Fibroblast of lung (primary cell): ENCODE measurements at regions not wholly inside any gene's neighbourhood (a gene's known extent, or its start where the extent isn't known, plus 50 kb on each side); places are given as distances from the start of the nearest gene placed in this dataset.

Source experiments
- DNase-seq, 2 donors: peaks; one replicate each; pipeline versions ENCODE4 v3.0.0 to v3.0.0-alpha.2; 2010; ENCODE audit warnings: low read depth in 2 of 2
- H2AFZ ChIP-seq: 2 replicates; pipeline ENCODE4 v1.5.1; 2012; ENCODE audit warnings: low read length, control low read depth, inconsistent platforms
- H3K27ac ChIP-seq: 2 replicates; pipeline ENCODE4 v1.5.1; 2011; ENCODE audit warnings: low read length, control low read depth; ENCODE audit not compliant: insufficient read depth
- H3K27me3 ChIP-seq: 2 replicates; pipeline ENCODE4 v1.5.1; 2011; ENCODE audit warnings: mild to moderate bottlenecking, low read length; ENCODE audit not compliant: control insufficient read depth, insufficient read depth
- H3K36me3 ChIP-seq: 2 replicates; pipeline ENCODE4 v1.5.1; 2011; ENCODE audit warnings: low read length; ENCODE audit not compliant: control insufficient read depth, insufficient read depth
- H3K4me1 ChIP-seq: 2 replicates; pipeline ENCODE4 v1.5.1; 2011; ENCODE audit warnings: low read length; ENCODE audit not compliant: control insufficient read depth, insufficient read depth; ENCODE audit errors: extremely low read depth
- H3K4me2 ChIP-seq: 2 replicates; pipeline ENCODE4 v1.5.1; 2011; ENCODE audit warnings: low read length, control low read depth; ENCODE audit not compliant: insufficient read depth; ENCODE audit errors: extremely low read depth
- H3K4me3 ChIP-seq, 4 experiments: fragments of 200-600 bp in 1 of 4; sonication (generic) in 1 of 4; replicated peaks in 1 of 4; 2 replicates each; pipeline ENCODE4 v1.5.1; 2011 to 2016; ENCODE audit warnings: low read length in 4 of 4, low read depth in 3 of 4, mild to moderate bottlenecking in 3 of 4, control low read depth in 2 of 4, inconsistent platforms in 1 of 4, mixed read lengths in 1 of 4; ENCODE audit not compliant: insufficient read depth in 1 of 4; ENCODE audit errors: control extremely low read depth in 1 of 4
- H3K79me2 ChIP-seq: 2 replicates; pipeline ENCODE4 v1.5.1; 2012; ENCODE audit warnings: mild to moderate bottlenecking, low read length, inconsistent platforms; ENCODE audit not compliant: control insufficient read depth, insufficient read depth
- H3K9ac ChIP-seq: 2 replicates; pipeline ENCODE4 v1.5.1; 2011; ENCODE audit warnings: mild to moderate bottlenecking, low read length, control low read depth; ENCODE audit not compliant: insufficient read depth
- H3K9me3 ChIP-seq: 2 replicates; pipeline ENCODE4 v1.5.1; 2012; ENCODE audit warnings: low read depth, low read length; ENCODE audit not compliant: control insufficient read depth, insufficient read depth
- H4K20me1 ChIP-seq: 2 replicates; pipeline ENCODE4 v1.5.1; 2011; ENCODE audit warnings: low read length; ENCODE audit not compliant: control insufficient read depth, insufficient read depth; ENCODE audit errors: extremely low read depth
- EZH2 ChIP-seq: IDR thresholded peaks from 2 replicates; pipeline ENCODE4 v1.5.1; 2012; ENCODE audit warnings: low read length, control low read depth, mild to moderate bottlenecking; ENCODE audit errors: missing control alignments
- TF ChIP-seq, protein P1 (sequence below), 2 donors: IDR thresholded peaks in 1 of 2; conservative IDR thresholded peaks in 1 of 2; 1 replicate in 1 of 2; 2 replicates in 1 of 2; pipeline ENCODE4 v1.5.1; 2011 to 2012; ENCODE audit warnings: low read length in 2 of 2, control low read depth in 1 of 2, inconsistent platforms in 1 of 2, low read depth in 1 of 2, mild to moderate bottlenecking in 1 of 2

- H2AFZ ChIP-seq: no peak overlapping the region
- H3K27ac ChIP-seq: no peak overlapping the region
- no peak overlapping the region for H3K9ac ChIP-seq
- H3K4me3 ChIP-seq: no peak overlapping the region
- DNase-seq: peak in 1 of 2 donors; percentile 1
- H3K9me3 ChIP-seq: no peaks in the 10 kb centered on the region
- TF ChIP-seq EZH2: no peak
- TF ChIP-seq, protein P1, sequence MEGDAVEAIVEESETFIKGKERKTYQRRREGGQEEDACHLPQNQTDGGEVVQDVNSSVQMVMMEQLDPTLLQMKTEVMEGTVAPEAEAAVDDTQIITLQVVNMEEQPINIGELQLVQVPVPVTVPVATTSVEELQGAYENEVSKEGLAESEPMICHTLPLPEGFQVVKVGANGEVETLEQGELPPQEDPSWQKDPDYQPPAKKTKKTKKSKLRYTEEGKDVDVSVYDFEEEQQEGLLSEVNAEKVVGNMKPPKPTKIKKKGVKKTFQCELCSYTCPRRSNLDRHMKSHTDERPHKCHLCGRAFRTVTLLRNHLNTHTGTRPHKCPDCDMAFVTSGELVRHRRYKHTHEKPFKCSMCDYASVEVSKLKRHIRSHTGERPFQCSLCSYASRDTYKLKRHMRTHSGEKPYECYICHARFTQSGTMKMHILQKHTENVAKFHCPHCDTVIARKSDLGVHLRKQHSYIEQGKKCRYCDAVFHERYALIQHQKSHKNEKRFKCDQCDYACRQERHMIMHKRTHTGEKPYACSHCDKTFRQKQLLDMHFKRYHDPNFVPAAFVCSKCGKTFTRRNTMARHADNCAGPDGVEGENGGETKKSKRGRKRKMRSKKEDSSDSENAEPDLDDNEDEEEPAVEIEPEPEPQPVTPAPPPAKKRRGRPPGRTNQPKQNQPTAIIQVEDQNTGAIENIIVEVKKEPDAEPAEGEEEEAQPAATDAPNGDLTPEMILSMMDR (conservative IDR thresholded peaks at IDR 0.05 in 1 of 2, IDR thresholded peaks at IDR 0.05 in 1 of 2; ENCODE audit: low read depth in 1 of 2, low read length in 2 of 2): no peak
- H3K4me1 ChIP-seq: no peaks in the 10 kb centered on the region
- H3K27me3 ChIP-seq: no peaks in the 10 kb centered on the region
- H3K79me2 ChIP-seq: no peaks in the 10 kb centered on the region
- H3K36me3 ChIP-seq: no peaks in the 10 kb centered on the region
- H3K4me2 ChIP-seq: no peak overlapping the region
- H4K20me1 ChIP-seq: no peaks in the 10 kb centered on the region
These were observed 1044.2 kb downstream of the GLUD2 start for GRCh38 chrX:122091571-122091970.

- no peaks in the 10 kb centered on the region for H4K20me1 ChIP-seq
- H3K9ac ChIP-seq: no peak overlapping the region
- H3K27me3 ChIP-seq: no peaks in the 10 kb centered on the region
- H3K27ac ChIP-seq: no peak overlapping the region
- no peak overlapping the region for H3K4me3 ChIP-seq
- no peaks in the 10 kb centered on the region for H3K36me3 ChIP-seq
- no peak for TF ChIP-seq EZH2
- TF ChIP-seq, protein P1 (conservative IDR thresholded peaks at IDR 0.05 in 1 of 2, IDR thresholded peaks at IDR 0.05 in 1 of 2; ENCODE audit: low read depth in 1 of 2, low read length in 2 of 2): no peak
- no peaks in the 10 kb centered on the region for H3K9me3 ChIP-seq
- H3K4me2 ChIP-seq: no peak overlapping the region
- no peaks in the 10 kb centered on the region for H3K4me1 ChIP-seq
- no peaks in the 10 kb centered on the region for H3K79me2 ChIP-seq
- DNase-seq: no peak
- H2AFZ ChIP-seq: no peak overlapping the region
These were observed 1045.0 kb downstream of the GLUD2 start for GRCh38 chrX:122092360-122092759.

DNA sequence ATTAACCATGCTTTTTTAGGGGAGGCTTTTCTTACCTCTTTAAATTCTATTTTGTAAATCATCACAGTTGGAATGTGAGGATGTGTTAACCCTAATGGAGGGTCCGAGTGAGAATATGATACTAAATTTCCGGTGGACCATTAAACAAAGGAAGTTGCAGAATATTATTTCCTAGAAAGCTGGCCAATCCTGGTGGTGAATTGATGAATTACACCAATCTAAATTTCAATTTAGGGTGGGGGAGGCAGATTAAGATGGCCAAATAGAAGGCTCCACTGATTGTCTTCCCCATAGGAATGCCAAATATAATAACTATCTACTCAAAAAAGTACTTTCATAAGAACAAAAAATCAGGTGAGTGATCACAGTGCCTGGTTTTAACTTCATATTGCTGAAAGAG lies 1045.6 kb downstream of the GLUD2 start:
- no peaks in the 10 kb centered on the region for H3K36me3 ChIP-seq
- no peaks in the 10 kb centered on the region for H3K79me2 ChIP-seq
- no peak overlapping the region for H3K4me2 ChIP-seq
- no peak overlapping the region for H3K9ac ChIP-seq
- no peaks in the 10 kb centered on the region for H3K9me3 ChIP-seq
- no peaks in the 10 kb centered on the region for H4K20me1 ChIP-seq
- H3K4me3 ChIP-seq: no peak overlapping the region
- no peak for TF ChIP-seq EZH2
- TF ChIP-seq, protein P1 (conservative IDR thresholded peaks at IDR 0.05 in 1 of 2, IDR thresholded peaks at IDR 0.05 in 1 of 2; ENCODE audit: low read depth in 1 of 2, low read length in 2 of 2): no peak
- H3K4me1 ChIP-seq: no peaks in the 10 kb centered on the region
- no peak overlapping the region for H3K27ac ChIP-seq
- no peak for DNase-seq
- H3K27me3 ChIP-seq: no peaks in the 10 kb centered on the region
- no peak overlapping the region for H2AFZ ChIP-seq
